Stomach smooth muscle (tissue), 2 donors: ENCODE measurements at regions not wholly inside any gene's neighbourhood (a gene's known extent, or its start where the extent isn't known, plus 50 kb on each side); places are given as distances from the start of the nearest gene placed in this dataset.
"Not testable (repeated sequence)": the region's sequence is repeated elsewhere in the genome, so short reads cannot be mapped to it uniquely, and the experiment has no call there.

Experiments used
- H3K27ac ChIP-seq: one replicate; pipeline ENCODE4 v1.7.0; 2013; ENCODE audit warnings: mild to moderate bottlenecking, low read length, inconsistent platforms
- H3K27me3 ChIP-seq, 2 donors: one replicate each; pipeline ENCODE4 v1.7.0; 2013; ENCODE audit warnings: low read length in 2 of 2; ENCODE audit not compliant: insufficient read depth in 2 of 2, control insufficient read depth in 1 of 2
- H3K36me3 ChIP-seq, 2 donors: one replicate each; pipeline ENCODE4 v1.7.0; 2013; ENCODE audit warnings: low read length in 2 of 2; ENCODE audit not compliant: control insufficient read depth in 2 of 2, insufficient read depth in 2 of 2
- H3K4me1 ChIP-seq: one replicate; pipeline ENCODE4 v1.7.0; 2013; ENCODE audit warnings: low read length; ENCODE audit not compliant: control insufficient read depth, insufficient read depth
- H3K4me3 ChIP-seq, 2 donors: one replicate each; pipeline ENCODE4 v1.7.0; 2013; ENCODE audit warnings: low read length in 2 of 2
- H3K9ac ChIP-seq, 2 donors: one replicate each; pipeline ENCODE4 v1.7.0; 2013; ENCODE audit warnings: low read length in 2 of 2, mild to moderate bottlenecking in 1 of 2
- H3K9me3 ChIP-seq, 2 donors: one replicate each; pipeline ENCODE4 v1.7.0; 2013; ENCODE audit warnings: low read length in 2 of 2; ENCODE audit not compliant: control insufficient read depth in 2 of 2
- donor health status: healthy.
- donor health status: Pancreatic carcinoma.

DNA sequence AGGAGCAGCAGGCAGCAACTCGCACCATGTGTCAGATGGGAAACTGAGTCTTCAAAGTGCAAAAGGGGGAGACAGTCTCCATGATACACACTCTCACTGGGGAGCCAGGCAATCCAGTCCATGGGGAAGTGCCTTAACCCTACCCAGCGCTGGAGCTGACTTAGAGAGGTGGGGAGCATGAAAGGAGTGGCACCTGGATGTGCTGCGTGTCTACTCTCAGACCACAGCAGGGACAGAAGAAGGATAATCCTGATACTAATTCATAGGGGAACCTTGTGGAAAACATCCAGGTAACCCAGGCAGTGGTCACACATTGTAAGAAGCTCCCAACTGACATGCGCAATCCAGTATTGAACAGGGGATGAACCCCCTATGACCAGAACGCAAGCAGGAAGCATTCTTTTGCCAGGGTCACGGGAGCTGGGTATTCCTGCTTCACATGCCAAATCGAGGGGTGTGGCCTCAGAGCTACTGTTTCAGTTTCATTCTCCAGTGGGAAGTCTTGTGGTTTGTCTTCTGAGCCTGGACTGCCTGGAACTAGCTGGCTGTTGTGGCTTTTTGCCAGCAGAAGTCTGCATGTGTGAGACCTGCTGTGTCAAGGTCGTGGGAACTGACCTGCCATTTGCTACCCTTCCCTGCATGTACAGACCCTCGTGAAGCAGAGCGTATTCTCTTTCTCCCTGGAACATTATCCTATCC is 367.6 kb upstream of the NDN start:
- Histone ChIP-seq H3K9ac (no peak overlapping the region), H3K27ac (no peak overlapping the region), H3K4me1 (no peaks in the 10 kb centered on the region), H3K9me3 (no peaks in the 10 kb centered on the region), H3K36me3 (no peaks in the 10 kb centered on the region), H3K27me3 (no peaks in the 10 kb centered on the region), H3K4me3 (no peak overlapping the region)

- no peak overlapping the region for H3K4me3 ChIP-seq
- H3K27me3 ChIP-seq = no peaks in the 10 kb centered on the region
- H3K9ac ChIP-seq = no peak overlapping the region
- H3K9me3 ChIP-seq = peaks cover 0 to 4% of the 10 kb centered on the region in 2 donors
- H3K4me1 ChIP-seq = no peaks in the 10 kb centered on the region
- no peak overlapping the region for H3K27ac ChIP-seq
- no peaks in the 10 kb centered on the region for H3K36me3 ChIP-seq
These were observed 380.8 kb upstream of the NDN start for GRCh38 chr15:24067733-24068501.

DNA sequence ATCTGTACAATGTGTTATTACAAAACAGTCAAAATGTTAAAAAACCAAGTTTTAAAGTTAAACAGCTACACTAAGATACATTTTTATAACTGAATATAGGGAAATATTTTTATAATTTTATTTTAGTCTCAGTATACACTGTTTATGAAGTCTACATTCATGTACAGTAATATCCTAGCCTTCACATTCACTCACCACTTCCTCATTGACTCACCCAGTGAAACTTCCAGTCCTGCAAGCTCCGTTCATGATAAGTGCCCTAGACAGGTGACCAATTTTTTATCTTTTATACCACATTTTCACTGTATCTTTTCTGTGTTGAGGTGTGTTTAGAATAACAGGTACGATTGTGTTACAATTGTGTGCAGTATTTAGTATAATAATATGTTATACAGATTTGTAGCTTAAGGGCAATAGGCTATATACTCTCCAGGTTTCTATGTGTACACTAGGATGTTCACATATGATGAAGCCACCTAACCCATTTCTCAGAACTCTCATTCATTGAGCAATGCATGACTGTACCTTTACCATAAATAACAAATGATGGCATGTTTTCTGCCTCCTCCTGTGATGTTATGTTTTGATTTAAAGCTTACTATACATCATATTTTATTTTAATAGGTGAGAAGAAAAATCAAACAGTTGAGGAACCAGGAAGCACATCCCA is 388.4 kb upstream of the NDN start:
- H3K27ac ChIP-seq = no peak overlapping the region
- H3K27me3 ChIP-seq = no peaks in the 10 kb centered on the region
- no peak overlapping the region for H3K4me3 ChIP-seq
- no peaks in the 10 kb centered on the region for H3K36me3 ChIP-seq
- H3K4me1 ChIP-seq = no peaks in the 10 kb centered on the region
- peaks cover 4% of the 10 kb centered on the region in 2 donors for H3K9me3 ChIP-seq
- no peak overlapping the region for H3K9ac ChIP-seq

GRCh38 chr15:24076090-24076784 is 389.1 kb upstream of the NDN start:
- Histone ChIP-seq H3K27ac (no peak overlapping the region), H3K9me3 (peaks cover 4% of the 10 kb centered on the region in 2 donors), H3K27me3 (no peaks in the 10 kb centered on the region), H3K9ac (no peak overlapping the region), H3K4me1 (no peaks in the 10 kb centered on the region), H3K36me3 (no peaks in the 10 kb centered on the region), H3K4me3 (no peak overlapping the region)

DNA sequence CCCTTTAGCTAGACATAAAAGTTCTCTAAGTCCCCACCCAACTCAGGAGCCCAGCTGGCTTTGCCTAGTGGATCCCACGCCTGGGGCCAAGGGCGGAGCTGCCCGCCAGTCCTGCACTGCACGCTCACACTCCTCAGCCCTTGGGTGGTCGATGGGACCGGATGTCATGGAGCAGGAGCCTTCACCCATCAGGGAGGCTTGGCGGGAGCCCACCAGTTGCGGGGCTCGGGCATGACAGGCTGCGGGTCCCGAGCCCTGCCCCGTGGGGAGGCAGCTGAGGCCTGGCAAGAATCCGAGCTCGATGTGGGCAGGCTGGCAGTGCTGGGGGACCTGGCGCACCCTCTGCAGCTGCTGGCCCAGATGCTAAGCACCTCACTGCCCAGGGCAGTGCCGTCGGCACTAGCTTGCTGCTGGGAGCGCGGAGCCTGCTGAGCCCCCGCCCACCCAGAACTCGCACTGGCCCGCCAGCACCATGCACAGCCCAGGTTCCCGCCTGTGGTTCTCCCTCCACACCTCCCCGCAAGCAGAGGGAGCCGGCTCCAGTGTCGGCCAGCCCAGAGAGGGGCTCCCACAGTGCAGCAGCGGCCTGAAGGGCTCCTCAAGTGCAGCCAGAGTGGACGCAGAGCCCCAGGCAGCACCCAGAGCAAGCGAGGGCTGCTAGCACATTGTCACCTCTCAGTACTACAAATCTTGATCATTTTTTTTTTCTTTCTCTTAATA is 391.4 kb upstream of the NDN start:
- H3K4me1 ChIP-seq = no peaks in the 10 kb centered on the region
- H3K27me3 ChIP-seq = no peaks in the 10 kb centered on the region
- no peak overlapping the region for H3K27ac ChIP-seq
- no peak overlapping the region for H3K4me3 ChIP-seq
- peaks cover 4% of the 10 kb centered on the region in 2 donors for H3K9me3 ChIP-seq
- H3K36me3 ChIP-seq = no peaks in the 10 kb centered on the region
- H3K9ac ChIP-seq = no peak overlapping the region

DNA sequence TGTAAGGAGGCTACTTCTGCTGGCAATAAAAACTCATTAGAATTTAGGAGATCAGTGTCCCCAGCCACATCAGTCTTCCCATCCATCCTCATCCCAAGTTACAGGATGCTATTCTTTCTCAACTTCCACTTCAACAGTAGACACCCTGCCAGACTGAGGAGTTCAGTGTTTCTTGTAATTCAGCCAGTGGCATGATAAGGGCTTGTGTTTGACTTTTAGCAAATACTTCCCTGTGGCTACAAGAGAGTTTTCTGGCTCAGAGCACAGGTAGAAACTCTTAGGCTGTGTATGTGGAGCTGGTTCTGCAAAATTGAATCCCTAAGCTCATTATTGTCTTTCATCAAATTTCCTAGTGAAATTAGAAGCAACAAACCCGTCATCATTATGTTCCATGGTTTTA is 401.8 kb upstream of the NDN start:
- not testable (repeated sequence) for H3K9ac ChIP-seq, H3K36me3 ChIP-seq, H3K9me3 ChIP-seq, H3K27ac ChIP-seq, H3K4me3 ChIP-seq, H3K27me3 ChIP-seq, H3K4me1 ChIP-seq

- H3K27me3 ChIP-seq, H3K4me1 ChIP-seq, H3K9me3 ChIP-seq, H3K36me3 ChIP-seq, H3K9ac ChIP-seq, H3K27ac ChIP-seq, H3K4me3 ChIP-seq: not testable (repeated sequence)
These were observed 414.4 kb upstream of the NDN start for GRCh38 chr15:24101503-24101902.

DNA sequence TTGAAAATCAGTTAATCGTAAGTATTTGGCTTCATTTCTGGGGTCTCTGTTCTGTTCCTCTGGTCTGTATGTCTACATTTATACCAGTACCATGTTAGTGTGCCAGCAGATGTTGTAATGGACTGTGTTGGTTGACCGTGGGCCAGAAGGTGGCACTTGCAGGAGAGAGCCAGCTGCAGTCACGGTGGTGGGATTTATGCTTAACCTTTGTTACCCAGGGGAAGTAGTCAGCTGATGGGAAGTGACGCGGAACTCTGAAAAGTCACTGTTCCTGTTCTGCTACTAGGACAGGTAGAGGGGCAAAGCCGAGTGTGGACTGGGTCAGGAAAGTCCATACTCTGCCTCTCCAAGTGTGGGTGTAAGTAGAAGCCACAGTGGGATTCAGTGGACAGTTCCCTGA is 420.4 kb upstream of the NDN start:
- not testable (repeated sequence) for H3K9ac ChIP-seq

DNA sequence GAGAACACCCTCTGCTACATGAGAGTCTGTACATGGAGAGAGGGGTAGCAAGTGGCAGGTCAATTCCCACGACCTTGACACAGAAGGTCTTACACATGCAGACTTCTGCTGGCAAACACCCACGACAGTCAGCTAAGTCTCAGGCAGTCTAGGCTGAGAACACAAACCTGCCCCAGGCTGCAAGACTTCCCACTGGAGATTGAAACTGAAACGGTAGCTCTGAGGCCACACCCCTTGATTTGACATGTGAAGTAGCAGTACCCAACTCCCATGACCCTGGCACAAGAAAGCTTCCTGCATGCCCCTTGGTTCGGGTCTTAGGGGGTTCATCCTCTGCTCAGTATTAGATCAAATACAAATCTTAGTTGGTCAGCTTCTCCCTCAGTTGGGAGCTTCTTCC is 420.8 kb upstream of the NDN start:
- not testable (repeated sequence) for H3K9ac ChIP-seq, H3K4me1 ChIP-seq, H3K27me3 ChIP-seq, H3K36me3 ChIP-seq, H3K27ac ChIP-seq, H3K4me3 ChIP-seq, H3K9me3 ChIP-seq

More for the DNA sequence above, 420.4 kb upstream of the NDN start:
- not testable (repeated sequence) for H3K36me3 ChIP-seq, H3K9me3 ChIP-seq, H3K27me3 ChIP-seq, H3K4me1 ChIP-seq, H3K27ac ChIP-seq, H3K4me3 ChIP-seq

DNA sequence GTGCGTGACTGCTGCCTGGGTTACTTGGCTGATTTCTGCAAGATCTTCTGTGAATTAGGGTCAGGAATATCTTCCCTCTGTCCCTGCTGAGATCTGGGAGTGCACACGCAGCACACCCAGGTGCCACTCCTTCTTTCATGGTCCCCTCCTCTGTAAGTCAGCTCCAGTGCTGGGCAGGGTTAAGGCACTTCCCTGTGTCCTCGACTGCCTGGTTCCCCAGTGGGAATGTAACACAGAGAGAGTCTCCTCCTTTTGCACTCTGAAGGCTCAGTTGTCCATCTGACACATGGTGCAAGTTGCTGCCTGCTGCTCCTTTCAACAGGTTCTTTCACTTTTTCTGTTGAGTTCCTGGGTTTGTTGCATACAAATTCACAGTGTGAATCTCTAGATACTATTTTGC is 421.2 kb upstream of the NDN start:
- H3K4me1 ChIP-seq, H3K27me3 ChIP-seq, H3K27ac ChIP-seq, H3K9ac ChIP-seq, H3K9me3 ChIP-seq, H3K36me3 ChIP-seq, H3K4me3 ChIP-seq: not testable (repeated sequence)
